ENCODE measurements at regions not wholly inside any gene's neighbourhood (a gene's known extent, or its start where the extent isn't known, plus 50 kb on each side); places are given as distances from the start of the nearest gene placed in this dataset.

DNA sequence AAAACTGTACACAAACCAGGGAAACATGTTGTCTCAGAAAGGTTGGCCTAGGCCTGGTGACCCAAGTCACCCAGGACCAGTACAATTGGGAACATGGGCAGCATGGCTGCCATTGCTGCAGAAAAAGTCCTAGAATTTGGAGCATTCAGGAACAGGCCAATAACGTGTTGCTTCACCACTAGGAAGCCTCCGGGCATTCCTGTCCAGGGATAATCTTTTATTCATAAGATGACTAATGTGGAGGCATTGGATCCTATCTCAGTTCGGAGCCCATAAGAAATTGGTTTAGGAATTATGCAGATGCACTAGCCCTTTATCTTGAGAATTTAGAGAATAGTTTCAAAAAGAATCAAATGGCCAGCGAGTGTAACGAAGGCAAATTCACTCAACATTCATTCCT, 242.8 kb upstream of the NDST4 start:
- DNase-seq, result no peak
- in situ Hi-C loops (cut with MboI; ENCODE audit: low sequenced_read_pairs), result no loop called here
- H3K27me3 ChIP-seq (ENCODE audit: control insufficient read depth, insufficient read depth, low read length), result no peaks in the 10 kb centered on the region

More for the DNA sequence above, 242.8 kb upstream of the NDST4 start:
- H4K5ac ChIP-seq (ENCODE audit: low read depth, low read length), result no peak overlapping the region
- no peak overlapping the region for H3K56ac ChIP-seq (ENCODE audit: extremely low read depth, insufficient read depth, low read length)
- H3K9ac ChIP-seq (ENCODE audit: low read depth, low read length), result no peak overlapping the region
- no peaks in the 10 kb centered on the region for H3K4me1 ChIP-seq (ENCODE audit: control insufficient read depth, insufficient read depth, low read length)
- POLR2A ChIA-PET (ENCODE audit: unreplicated experiment), result no interaction called here
- no peak overlapping the region for H4K91ac ChIP-seq (ENCODE audit: insufficient read depth, low read depth, low read length)
- intact Hi-C loops (cut with micrococcal nuclease) (no loop called here), dilution Hi-C loops (cut with HindIII; ENCODE audit: low sequenced_read_pairs, unreplicated experiment) (no loop called here)
- no peak overlapping the region for H2AK9ac ChIP-seq (replicated peaks; ENCODE audit: low read depth, low read length, poor library complexity)
- H2AK5ac ChIP-seq (ENCODE audit: low read depth, low read length), result no peak overlapping the region
- H3K18ac ChIP-seq (ENCODE audit: low read depth, low read length), result no peak overlapping the region
- no peak overlapping the region for H2BK120ac ChIP-seq (ENCODE audit: low read depth, low read length)
- H3K4me2 ChIP-seq (ENCODE audit: low read depth, low read length), result no peak overlapping the region
- no peak overlapping the region for H3K27ac ChIP-seq (ENCODE audit: insufficient read depth, low read length)
- no peak overlapping the region for H3K14ac ChIP-seq (replicated peaks; ENCODE audit: low read depth, low read length)
- no peak overlapping the region for H4K8ac ChIP-seq (ENCODE audit: low read depth in 2 of 2, low read length in 2 of 2)
- H2AFZ ChIP-seq (replicated peaks; ENCODE audit: low read length, poor library complexity), result no peak overlapping the region
- peaks cover 15% of the 10 kb centered on the region; the same call in 1 of the 2 replicates for H3K9me3 ChIP-seq (ENCODE audit: control insufficient read depth, insufficient read depth, low read length)
- H3K36me3 ChIP-seq (ENCODE audit: control insufficient read depth, insufficient read depth, low read length), result no peaks in the 10 kb centered on the region
- no peak for TF ChIP-seq MAZ (IDR thresholded peaks at IDR 0.05; ENCODE audit: borderline replicate concordance, low read depth, low read length)
- no peak for TF ChIP-seq BHLHE40 (IDR thresholded peaks at IDR 0.05; ENCODE audit: low read depth, low read length)
- TF ChIP-seq CEBPB (IDR thresholded peaks at IDR 0.05; ENCODE audit: low read depth, low read length), result no peak
- no peak for TF ChIP-seq CHD1 (IDR thresholded peaks at IDR 0.05; ENCODE audit: low read depth, low read length)
- TF ChIP-seq, protein P1, sequence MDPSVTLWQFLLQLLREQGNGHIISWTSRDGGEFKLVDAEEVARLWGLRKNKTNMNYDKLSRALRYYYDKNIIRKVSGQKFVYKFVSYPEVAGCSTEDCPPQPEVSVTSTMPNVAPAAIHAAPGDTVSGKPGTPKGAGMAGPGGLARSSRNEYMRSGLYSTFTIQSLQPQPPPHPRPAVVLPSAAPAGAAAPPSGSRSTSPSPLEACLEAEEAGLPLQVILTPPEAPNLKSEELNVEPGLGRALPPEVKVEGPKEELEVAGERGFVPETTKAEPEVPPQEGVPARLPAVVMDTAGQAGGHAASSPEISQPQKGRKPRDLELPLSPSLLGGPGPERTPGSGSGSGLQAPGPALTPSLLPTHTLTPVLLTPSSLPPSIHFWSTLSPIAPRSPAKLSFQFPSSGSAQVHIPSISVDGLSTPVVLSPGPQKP (IDR thresholded peaks at IDR 0.05; ENCODE audit: borderline replicate concordance, low read depth, low read length), result no peak
- TF ChIP-seq, protein P2, sequence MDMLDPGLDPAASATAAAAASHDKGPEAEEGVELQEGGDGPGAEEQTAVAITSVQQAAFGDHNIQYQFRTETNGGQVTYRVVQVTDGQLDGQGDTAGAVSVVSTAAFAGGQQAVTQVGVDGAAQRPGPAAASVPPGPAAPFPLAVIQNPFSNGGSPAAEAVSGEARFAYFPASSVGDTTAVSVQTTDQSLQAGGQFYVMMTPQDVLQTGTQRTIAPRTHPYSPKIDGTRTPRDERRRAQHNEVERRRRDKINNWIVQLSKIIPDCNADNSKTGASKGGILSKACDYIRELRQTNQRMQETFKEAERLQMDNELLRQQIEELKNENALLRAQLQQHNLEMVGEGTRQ (IDR thresholded peaks at IDR 0.05; ENCODE audit: low read depth, low read length), result no peak
- no peak for TF ChIP-seq MXI1 (IDR thresholded peaks at IDR 0.05; ENCODE audit: borderline replicate concordance, low read depth, low read length)
- no peak for TF ChIP-seq RCOR1 (IDR thresholded peaks at IDR 0.05; ENCODE audit: insufficient replicate concordance, low read length)
- TF ChIP-seq POLR2A (IDR thresholded peaks at IDR 0.05; ENCODE audit: low read depth, low read length), result no peak
- no peak for TF ChIP-seq FOS (IDR thresholded peaks at IDR 0.05; ENCODE audit: low read depth, low read length)
- TF ChIP-seq, protein P3, sequence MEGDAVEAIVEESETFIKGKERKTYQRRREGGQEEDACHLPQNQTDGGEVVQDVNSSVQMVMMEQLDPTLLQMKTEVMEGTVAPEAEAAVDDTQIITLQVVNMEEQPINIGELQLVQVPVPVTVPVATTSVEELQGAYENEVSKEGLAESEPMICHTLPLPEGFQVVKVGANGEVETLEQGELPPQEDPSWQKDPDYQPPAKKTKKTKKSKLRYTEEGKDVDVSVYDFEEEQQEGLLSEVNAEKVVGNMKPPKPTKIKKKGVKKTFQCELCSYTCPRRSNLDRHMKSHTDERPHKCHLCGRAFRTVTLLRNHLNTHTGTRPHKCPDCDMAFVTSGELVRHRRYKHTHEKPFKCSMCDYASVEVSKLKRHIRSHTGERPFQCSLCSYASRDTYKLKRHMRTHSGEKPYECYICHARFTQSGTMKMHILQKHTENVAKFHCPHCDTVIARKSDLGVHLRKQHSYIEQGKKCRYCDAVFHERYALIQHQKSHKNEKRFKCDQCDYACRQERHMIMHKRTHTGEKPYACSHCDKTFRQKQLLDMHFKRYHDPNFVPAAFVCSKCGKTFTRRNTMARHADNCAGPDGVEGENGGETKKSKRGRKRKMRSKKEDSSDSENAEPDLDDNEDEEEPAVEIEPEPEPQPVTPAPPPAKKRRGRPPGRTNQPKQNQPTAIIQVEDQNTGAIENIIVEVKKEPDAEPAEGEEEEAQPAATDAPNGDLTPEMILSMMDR (conservative IDR thresholded peaks at IDR 0.05; ENCODE audit: low read depth, low read length), result no peak
- TF ChIP-seq SMC3 (IDR thresholded peaks at IDR 0.05; ENCODE audit: low read depth, low read length), result no peak
- no peak for TF ChIP-seq RFX5 (IDR thresholded peaks at IDR 0.05; ENCODE audit: low read depth, low read length)
- TF ChIP-seq NFE2L2 (IDR thresholded peaks at IDR 0.05; ENCODE audit: low read depth, low read length), result no peak
- no peak for TF ChIP-seq MAFK (IDR thresholded peaks at IDR 0.05; ENCODE audit: low read depth, low read length)
- no CpG with 5 or more reads among the region's 5 CpGs for WGBS, 2 experiments (ENCODE audit: extremely low coverage in 2 of 2, insufficient read length in 1 of 2)
- H3K4ac ChIP-seq (ENCODE audit: low read depth, low read length), result no peak overlapping the region
- CTCF ChIA-PET, result no interaction called here
- H3K23ac ChIP-seq (ENCODE audit: low read depth, low read length), result no peak overlapping the region
- no peak for ATAC-seq (ENCODE audit: low read depth)
- H3K79me1 ChIP-seq (ENCODE audit: low read depth in 1 of 2, low read length in 2 of 2), result no peaks in the 10 kb centered on the region
- no peaks in the 10 kb centered on the region for H3K9me1 ChIP-seq (ENCODE audit: insufficient read depth, low read length)
- H2BK5ac ChIP-seq (ENCODE audit: low read depth, low read length, poor library complexity, severe bottlenecking), result no peak overlapping the region
- H2BK20ac ChIP-seq (ENCODE audit: low read depth, low read length), result no peak overlapping the region
- no peak overlapping the region for H3K4me3 ChIP-seq (ENCODE audit: insufficient read depth, low read depth, low read length)
- no TSS peak for BruUV-seq (replicated peaks)
- H2BK15ac ChIP-seq (ENCODE audit: low read depth, low read length), result no peak overlapping the region
- H4K20me1 ChIP-seq (ENCODE audit: insufficient read depth, low read length), result no peaks in the 10 kb centered on the region

Measured in IMR-90 (cell line).